IPS-NIHi7 (cell line): ENCODE measurements at regions not wholly inside any gene's neighbourhood (a gene's known extent, or its start where the extent isn't known, plus 50 kb on each side); places are given as distances from the start of the nearest gene placed in this dataset.
"Not testable (repeated sequence)": the region's sequence is repeated elsewhere in the genome, so short reads cannot be mapped to it uniquely, and the experiment has no call there.

ENCODE experiments used
- DNase-seq: peaks from one replicate; pipeline ENCODE4 v3.0.0; 2012; ENCODE audit warnings: mixed read lengths; ENCODE audit errors: extremely low spot score

- no peak for DNase-seq
Measured at GRCh38 chr5:8710426-8710930, 835.4 kb downstream of the SEMA5A start.

GRCh38 chr5:8714198-8714597, 831.7 kb downstream of the SEMA5A start:
- no peak for DNase-seq

GRCh38 chr5:8714861-8715260, 831.0 kb downstream of the SEMA5A start:
- no peak for DNase-seq

GRCh38 chr5:8719796-8720195, 826.1 kb downstream of the SEMA5A start:
- no peak for DNase-seq

GRCh38 chr5:8720506-8720905, 825.4 kb downstream of the SEMA5A start:
- no peak for DNase-seq

GRCh38 chr5:8721536-8721935, 824.3 kb downstream of the SEMA5A start:
- DNase-seq: no peak

- DNase-seq: no peak
Measured at GRCh38 chr5:8726383-8727036, 819.4 kb downstream of the SEMA5A start.

- DNase-seq: no peak
Measured at GRCh38 chr5:8727396-8727795, 818.5 kb downstream of the SEMA5A start.

- no peak for DNase-seq
Measured at GRCh38 chr5:8729437-8729836, 816.4 kb downstream of the SEMA5A start.

GRCh38 chr5:8730194-8730593, 815.7 kb downstream of the SEMA5A start:
- no peak for DNase-seq

- DNase-seq: not testable (repeated sequence)
Measured at GRCh38 chr5:8731110-8731509, 814.8 kb downstream of the SEMA5A start.

GRCh38 chr5:8740595-8740994, 805.3 kb downstream of the SEMA5A start:
- no peak for DNase-seq

GRCh38 chr5:8749556-8749955, 796.3 kb downstream of the SEMA5A start:
- no peak for DNase-seq

GRCh38 chr5:8750100-8750499, 795.8 kb downstream of the SEMA5A start:
- DNase-seq: no peak

- DNase-seq: no peak
Measured at GRCh38 chr5:8751971-8752370, 793.9 kb downstream of the SEMA5A start.

- DNase-seq: no peak
Measured at GRCh38 chr5:8752595-8752994, 793.3 kb downstream of the SEMA5A start.

- peak; percentile 56 for DNase-seq
Measured at GRCh38 chr5:8756498-8757084, 789.3 kb downstream of the SEMA5A start.

GRCh38 chr5:8765886-8766285, 780.0 kb downstream of the SEMA5A start:
- no peak for DNase-seq

- no peak for DNase-seq
Measured at GRCh38 chr5:8766448-8766847, 779.4 kb downstream of the SEMA5A start.

- no peak for DNase-seq
Measured at GRCh38 chr5:8767111-8767510, 778.8 kb downstream of the SEMA5A start.

GRCh38 chr5:8767746-8768145, 778.1 kb downstream of the SEMA5A start:
- DNase-seq: no peak

- no peak for DNase-seq
Measured at GRCh38 chr5:8769631-8770030, 776.2 kb downstream of the SEMA5A start.

GRCh38 chr5:8770431-8770830, 775.4 kb downstream of the SEMA5A start:
- no peak for DNase-seq
